SK-N-SH treated with all-trans-retinoic acid at 6 μM for 48 hours (cell line): ENCODE measurements at regions not wholly inside any gene's neighbourhood (a gene's known extent, or its start where the extent isn't known, plus 50 kb on each side); places are given as distances from the start of the nearest gene placed in this dataset.
"Not testable (repeated sequence)": the region's sequence is repeated elsewhere in the genome, so short reads cannot be mapped to it uniquely, and the experiment has no call there.

Experiments
- BACH2 ChIP-seq: fragments of 250-450 bp; sonication (Bioruptor Pico); IDR thresholded peaks from 2 replicates; pipeline ENCODE4 v1.9.0; 2021; ENCODE audit warnings: mild to moderate bottlenecking, borderline replicate concordance
- OSR1 ChIP-seq: fragments of 250-450 bp; sonication (Bioruptor Pico); IDR thresholded peaks from 2 replicates; pipeline ENCODE4 v1.8.0; 2022; ENCODE audit warnings: moderate library complexity, mild to moderate bottlenecking, inconsistent platforms
- RARB ChIP-seq: fragments of 250-450 bp; sonication (Bioruptor Pico); IDR thresholded peaks from 2 replicates; pipeline ENCODE4 v1.8.0; 2021; ENCODE audit warnings: mild to moderate bottlenecking, moderate library complexity
- SNAI2 ChIP-seq: fragments of 250-450 bp; sonication (Bioruptor Pico); IDR thresholded peaks from 2 replicates; pipeline ENCODE4 v1.5.0; 2020; ENCODE audit warnings: mild to moderate bottlenecking, moderate library complexity
- ZFP3 ChIP-seq: fragments of 250-450 bp; sonication (Bioruptor Pico); IDR thresholded peaks from 2 replicates; pipeline ENCODE4 v1.5.0; 2020; ENCODE audit warnings: mild to moderate bottlenecking, moderate library complexity
- TF ChIP-seq, protein P1 (sequence below): fragments of 250-450 bp; sonication (Bioruptor Pico); IDR thresholded peaks from 2 replicates; pipeline ENCODE4 v1.8.0; 2021; ENCODE audit warnings: low read depth, mild to moderate bottlenecking, moderate library complexity, borderline replicate concordance
- TF ChIP-seq, protein P2 (sequence below): fragments of 250-450 bp; sonication (Bioruptor Pico); IDR thresholded peaks from 2 replicates; pipeline ENCODE4 v1.8.0; 2020; ENCODE audit warnings: mild to moderate bottlenecking, moderate library complexity, borderline replicate concordance

DNA sequence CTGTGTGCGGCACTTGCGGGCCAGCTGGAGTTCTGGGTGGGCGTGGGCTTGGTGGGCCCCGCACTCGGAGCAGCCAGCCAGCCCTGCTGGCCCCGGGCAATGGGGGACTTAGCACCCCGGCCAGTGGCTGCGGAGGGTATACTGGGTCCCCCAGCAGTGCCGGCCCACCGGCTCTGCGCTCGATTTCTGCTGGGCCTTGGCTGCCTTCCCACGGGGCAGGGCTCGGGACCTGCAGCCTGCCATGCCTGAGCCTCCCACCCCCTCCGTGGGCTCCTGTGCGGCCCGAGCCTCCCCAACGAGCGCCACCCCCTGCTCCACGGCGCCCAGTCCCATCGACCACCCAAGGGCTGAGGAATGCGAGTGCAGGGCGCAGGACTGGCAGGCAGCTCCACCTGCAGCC lies 96.1 kb upstream of the MYRIP start:
- TF ChIP-seq OSR1 (CRISPR knock-in tag); BACH2 (CRISPR knock-in tag); ZFP3; RARB (CRISPR knock-in tag); SNAI2 (CRISPR knock-in tag): not testable (repeated sequence)
- TF ChIP-seq, protein P1, sequence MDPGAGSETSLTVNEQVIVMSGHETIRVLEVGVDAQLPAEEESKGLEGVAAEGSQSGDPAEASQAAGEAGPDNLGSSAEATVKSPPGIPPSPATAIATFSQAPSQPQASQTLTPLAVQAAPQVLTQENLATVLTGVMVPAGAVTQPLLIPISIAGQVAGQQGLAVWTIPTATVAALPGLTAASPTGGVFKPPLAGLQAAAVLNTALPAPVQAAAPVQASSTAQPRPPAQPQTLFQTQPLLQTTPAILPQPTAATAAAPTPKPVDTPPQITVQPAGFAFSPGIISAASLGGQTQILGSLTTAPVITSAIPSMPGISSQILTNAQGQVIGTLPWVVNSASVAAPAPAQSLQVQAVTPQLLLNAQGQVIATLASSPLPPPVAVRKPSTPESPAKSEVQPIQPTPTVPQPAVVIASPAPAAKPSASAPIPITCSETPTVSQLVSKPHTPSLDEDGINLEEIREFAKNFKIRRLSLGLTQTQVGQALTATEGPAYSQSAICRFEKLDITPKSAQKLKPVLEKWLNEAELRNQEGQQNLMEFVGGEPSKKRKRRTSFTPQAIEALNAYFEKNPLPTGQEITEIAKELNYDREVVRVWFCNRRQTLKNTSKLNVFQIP (CRISPR knock-in tag): not testable (repeated sequence)
- TF ChIP-seq, protein P2, sequence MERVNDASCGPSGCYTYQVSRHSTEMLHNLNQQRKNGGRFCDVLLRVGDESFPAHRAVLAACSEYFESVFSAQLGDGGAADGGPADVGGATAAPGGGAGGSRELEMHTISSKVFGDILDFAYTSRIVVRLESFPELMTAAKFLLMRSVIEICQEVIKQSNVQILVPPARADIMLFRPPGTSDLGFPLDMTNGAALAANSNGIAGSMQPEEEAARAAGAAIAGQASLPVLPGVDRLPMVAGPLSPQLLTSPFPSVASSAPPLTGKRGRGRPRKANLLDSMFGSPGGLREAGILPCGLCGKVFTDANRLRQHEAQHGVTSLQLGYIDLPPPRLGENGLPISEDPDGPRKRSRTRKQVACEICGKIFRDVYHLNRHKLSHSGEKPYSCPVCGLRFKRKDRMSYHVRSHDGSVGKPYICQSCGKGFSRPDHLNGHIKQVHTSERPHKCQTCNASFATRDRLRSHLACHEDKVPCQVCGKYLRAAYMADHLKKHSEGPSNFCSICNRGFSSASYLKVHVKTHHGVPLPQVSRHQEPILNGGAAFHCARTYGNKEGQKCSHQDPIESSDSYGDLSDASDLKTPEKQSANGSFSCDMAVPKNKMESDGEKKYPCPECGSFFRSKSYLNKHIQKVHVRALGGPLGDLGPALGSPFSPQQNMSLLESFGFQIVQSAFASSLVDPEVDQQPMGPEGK: not testable (repeated sequence)
